Endothelial cell of hepatic sinusoid (primary cell): ENCODE measurements at regions not wholly inside any gene's neighbourhood (a gene's known extent, or its start where the extent isn't known, plus 50 kb on each side); places are given as distances from the start of the nearest gene placed in this dataset.
"Not testable (repeated sequence)": the region's sequence is repeated elsewhere in the genome, so short reads cannot be mapped to it uniquely, and the experiment has no call there.

Source experiments
- in situ Hi-C: cut with HindIII; loops from 2 replicates; pipeline ENCODE4 v1.10.0; 2017; ENCODE audit warnings: low sequenced_read_pairs

DNA sequence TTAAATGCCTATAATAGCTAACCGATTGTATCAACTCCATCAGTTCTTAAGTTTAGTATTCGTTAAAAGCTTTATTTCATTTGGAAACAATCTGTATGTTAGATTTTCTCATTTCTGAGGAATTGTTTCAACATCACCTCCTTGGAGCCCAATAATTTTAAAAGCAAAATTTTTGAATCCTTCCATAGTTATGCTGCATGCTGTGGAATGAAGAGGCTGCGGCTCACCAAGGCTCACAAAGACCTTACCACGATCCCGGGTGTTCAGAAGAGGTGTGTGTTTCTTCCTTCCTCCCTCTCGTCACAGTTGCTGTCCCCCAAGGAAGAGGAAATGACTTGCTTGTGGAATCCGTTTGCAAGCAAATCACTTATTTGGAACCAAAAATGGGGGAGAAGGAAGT lies 143.8 kb downstream of the FGF1 start:
- in situ Hi-C loops = loop anchor here (10.0 kb wide), 3 partner anchors 57 to 567 kb away; partner anchors contain the start of gene GNPDA1

DNA sequence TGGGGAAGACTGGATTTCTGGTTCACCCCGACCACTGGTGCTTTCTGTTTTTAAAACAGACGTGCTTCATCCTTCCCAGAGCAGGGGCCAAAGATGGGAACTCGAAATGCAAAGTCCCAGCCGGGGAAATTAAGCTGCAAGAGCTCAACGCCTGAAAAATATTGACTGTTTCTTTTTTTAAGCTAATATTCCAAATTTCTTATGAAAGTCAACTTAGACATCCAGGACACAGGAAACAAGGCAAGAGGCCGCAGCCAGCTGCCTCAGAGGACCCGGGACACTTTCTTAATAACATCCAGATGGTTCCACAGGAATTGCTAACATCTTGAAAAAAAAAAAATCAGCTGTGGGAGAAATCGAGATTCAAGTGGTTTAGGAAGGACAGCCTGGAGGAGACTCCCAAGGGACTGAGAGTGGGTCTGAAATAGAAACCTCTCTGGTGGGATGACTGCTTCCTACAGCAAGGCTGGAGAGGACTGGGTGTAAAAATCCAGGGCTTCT lies 144.9 kb downstream of the FGF1 start:
- in situ Hi-C loops = loop anchor here (10.0 kb wide), 3 partner anchors 56 to 566 kb away; partner anchors contain the start of gene GNPDA1

DNA sequence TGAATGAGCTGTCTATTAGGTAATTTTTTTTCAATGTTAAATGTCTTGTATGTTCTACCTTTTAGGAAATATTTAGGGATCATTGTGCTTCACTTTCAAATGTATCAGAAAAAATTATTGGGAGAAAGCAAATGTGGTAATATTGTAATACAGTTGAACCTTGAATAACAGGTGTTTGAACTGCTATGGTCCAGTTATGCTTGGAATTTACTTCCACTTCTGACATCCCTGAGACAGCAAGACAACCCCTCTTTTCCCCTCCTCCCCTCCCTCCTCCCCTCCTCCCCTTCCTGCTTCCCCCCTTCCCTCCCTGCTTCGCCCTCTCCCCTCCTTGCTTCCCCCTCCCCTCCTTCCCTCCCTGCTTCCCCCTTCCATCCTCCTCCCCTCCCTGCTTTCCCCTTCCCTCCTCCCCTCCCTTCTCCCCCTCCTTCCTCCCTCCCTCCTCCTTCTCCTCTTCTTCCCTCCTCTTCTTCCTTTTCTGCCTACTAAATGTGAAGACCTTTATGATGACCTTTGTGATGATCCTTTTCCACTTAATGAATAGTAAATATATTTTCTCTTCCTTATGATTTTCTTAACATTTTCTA lies 146.6 kb downstream of the FGF1 start:
- in situ Hi-C loops = no loop called here

GRCh38 chr5:142537938-142538337 lies 148.0 kb downstream of the FGF1 start:
- in situ Hi-C loops = no loop called here

GRCh38 chr5:142532781-142533176 lies 153.1 kb downstream of the FGF1 start:
- in situ Hi-C loops = no loop called here

DNA sequence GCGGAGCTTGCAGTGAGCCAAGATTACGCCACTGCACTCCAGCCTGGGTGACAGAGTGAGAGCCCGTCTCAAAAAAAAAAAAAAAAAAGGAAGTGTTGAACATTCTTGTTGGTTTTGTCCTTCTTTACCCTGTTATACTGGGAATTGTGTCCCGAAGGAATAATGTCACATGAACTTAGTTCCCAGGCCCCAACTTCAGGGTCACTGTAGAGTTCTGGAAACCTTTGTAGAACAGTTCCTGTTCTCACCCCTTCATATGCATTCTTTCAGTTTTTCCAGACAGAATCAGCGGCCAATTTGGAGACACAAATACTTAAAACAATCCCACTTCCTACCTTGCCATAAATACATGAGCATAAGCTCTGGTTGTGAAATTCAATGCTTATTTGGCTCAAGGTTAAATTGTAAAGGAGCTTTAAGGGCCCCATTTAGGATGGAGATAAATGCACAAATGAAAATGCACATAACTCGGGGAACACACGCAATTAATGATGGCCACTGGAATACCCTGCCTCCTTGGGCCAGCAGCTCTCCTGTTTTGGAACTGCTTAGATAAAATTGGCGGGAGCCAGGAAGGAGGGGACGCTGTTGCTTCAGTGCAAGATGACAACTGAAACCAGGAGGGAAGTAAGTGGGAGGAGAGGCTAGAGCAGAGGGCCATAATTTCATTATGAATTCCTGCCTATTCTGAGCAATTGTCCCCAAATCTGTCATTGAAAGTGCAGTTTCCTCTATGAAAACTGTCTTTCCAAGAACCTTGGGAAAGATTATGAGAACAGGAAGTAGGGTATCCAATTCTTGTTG lies 153.7 kb downstream of the FGF1 start:
- in situ Hi-C loops = no loop called here

GRCh38 chr5:142530904-142531303 lies 155.0 kb downstream of the FGF1 start:
- in situ Hi-C loops = no loop called here

- in situ Hi-C loops = no loop called here
Measured at GRCh38 chr5:142529626-142530278, 156.1 kb downstream of the FGF1 start.

DNA sequence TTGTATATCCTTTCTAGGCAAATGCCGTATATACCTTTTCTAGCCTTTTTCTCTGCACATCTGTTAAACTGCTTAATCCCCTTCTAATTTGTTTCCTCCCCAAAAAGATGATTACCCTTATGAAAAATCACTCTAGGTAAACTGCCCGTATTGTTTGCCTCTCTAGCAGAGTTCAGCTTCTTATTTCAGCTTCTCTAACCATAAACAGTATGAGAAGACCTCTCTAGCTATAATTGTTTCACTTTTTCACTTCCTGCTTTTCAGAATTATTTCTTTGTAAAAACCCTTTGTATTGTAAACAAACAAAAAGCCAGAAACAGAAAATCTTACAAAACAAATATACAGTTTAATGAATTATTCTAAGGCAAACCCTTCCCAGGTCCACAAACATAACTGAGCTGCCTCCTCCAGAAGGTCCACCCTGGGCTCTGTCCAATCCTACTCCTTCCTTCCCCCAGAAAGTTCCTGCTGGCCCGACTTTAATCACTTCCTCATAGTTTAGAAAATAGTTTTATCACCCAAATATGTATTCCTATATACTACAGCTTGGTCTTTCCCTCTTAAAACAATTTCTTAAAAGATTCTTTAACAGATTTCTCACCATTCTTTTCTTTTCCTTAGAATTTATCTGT lies 158.1 kb downstream of the FGF1 start:
- in situ Hi-C loops = no loop called here

- in situ Hi-C loops = no loop called here
Measured at GRCh38 chr5:142527234-142527633, 158.7 kb downstream of the FGF1 start.

DNA sequence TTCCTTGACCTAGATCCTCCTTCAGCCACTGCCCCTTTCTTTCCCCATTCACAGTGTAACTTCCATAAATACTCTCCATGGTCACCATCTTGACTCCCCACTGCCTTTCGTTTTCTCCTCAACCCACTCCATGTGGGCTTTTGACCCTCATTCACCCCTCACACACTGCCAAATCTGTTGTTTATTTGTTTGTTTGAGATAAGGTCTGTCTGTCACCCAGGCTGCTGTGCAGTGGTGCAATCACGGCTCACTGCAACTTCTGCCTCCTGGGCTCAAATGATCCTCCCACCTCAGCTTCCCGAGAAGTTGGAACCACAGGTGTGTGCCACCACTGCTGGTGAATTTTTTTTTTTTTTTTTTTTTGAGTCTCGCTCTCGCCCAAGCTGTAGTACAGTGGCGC lies 162.9 kb downstream of the FGF1 start:
- in situ Hi-C loops = no loop called here

- in situ Hi-C loops = no loop called here
Measured at GRCh38 chr5:142521706-142522105, 164.2 kb downstream of the FGF1 start.

GRCh38 chr5:142520885-142521284 lies 165.0 kb downstream of the FGF1 start:
- in situ Hi-C loops = no loop called here

DNA sequence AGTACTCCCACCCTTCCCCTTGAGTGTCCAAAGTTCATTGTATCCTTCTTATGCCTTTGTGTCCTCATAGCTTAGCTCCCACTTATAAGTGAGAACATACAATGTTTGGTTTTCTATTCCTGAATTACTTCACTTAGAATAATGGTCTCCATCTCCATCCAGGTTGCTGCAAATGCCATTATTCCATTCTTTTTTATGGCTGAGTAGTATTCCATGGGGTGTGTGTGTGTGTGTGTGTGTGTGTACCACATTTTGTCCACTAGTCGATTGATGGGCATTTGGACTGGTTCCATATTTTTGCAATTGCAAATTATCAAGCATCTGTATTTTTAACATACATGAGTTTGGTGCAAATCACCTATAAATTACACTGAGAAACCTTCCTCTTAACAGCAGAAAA lies 166.0 kb downstream of the FGF1 start:
- in situ Hi-C loops = not testable (repeated sequence)

- in situ Hi-C loops = no loop called here
Measured at GRCh38 chr5:142517840-142518239, 168.1 kb downstream of the FGF1 start.

GRCh38 chr5:142516732-142517131 lies 169.2 kb downstream of the FGF1 start:
- in situ Hi-C loops = no loop called here

GRCh38 chr5:142515036-142515435 lies 170.9 kb downstream of the FGF1 start:
- in situ Hi-C loops = no loop called here

DNA sequence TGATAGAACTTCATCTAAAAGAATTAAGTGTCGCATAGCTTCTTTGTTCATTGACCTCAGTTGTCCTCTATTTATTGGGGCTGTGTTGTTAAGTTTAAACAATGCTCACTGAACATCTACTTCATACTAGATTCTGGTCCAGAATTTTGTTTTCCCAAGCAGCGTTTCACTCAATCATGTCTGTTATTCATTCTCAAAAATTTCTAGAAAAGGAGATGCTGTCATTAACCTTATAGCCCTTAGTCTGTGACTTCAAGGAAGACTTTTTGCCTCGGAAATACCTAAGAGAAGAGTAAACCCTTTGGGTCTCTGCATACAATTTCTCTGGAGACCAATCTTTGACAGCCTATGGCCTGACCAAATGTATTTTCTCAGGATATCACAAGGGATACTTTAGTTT lies 171.7 kb downstream of the FGF1 start:
- in situ Hi-C loops = no loop called here

DNA sequence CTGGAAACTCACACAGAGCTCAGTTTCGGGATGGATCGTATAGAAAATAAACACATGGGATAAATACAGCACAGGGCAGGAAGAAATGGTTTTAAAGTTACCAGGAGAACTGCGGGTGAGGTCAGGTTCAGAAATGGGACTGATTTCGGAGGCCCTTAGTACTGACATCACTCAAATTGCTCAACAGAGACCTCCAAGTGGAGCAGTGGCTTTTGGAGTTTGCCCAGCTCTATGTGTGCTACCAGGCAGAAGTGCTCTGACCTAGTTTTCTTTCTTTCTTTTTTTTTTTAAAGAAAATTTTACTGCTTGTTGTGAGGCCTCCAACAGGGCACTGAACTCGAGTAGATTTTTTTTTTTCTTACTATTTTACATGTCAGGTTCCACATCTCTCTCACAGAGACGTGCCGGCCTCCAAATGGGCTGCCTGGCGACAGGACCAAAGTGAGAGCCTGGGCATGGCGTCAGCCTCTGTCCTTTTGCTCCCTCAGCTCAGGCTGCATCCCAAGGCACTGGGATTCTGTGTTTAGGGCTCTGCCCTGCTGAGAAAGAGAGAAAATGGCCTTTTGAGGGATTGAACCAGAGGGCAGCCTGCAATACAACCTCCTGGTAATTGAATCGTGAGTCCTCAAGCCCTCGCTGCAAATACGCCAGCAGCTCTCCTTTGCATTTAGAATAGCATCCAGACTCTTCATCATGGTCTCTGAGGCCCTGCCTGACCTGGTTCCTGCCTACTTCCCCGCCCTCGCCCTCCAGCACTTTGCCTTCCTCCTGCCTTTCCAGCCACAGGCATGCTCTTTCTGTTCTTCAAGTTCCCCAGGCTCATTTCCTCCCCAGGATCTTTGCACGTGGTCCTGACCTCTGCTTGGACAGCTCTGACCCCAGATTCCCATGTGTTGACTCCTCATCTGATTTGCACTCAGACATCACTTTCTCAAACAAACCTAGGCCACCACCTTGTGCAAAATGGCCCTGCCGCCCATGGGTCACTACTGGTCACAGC lies 173.5 kb downstream of the FGF1 start:
- in situ Hi-C loops = no loop called here

GRCh38 chr5:142511358-142511757 lies 174.5 kb downstream of the FGF1 start:
- in situ Hi-C loops = no loop called here
